ENCODE measurements at regions not wholly inside any gene's neighbourhood (a gene's known extent, or its start where the extent isn't known, plus 50 kb on each side); places are given as distances from the start of the nearest gene placed in this dataset.

DNA sequence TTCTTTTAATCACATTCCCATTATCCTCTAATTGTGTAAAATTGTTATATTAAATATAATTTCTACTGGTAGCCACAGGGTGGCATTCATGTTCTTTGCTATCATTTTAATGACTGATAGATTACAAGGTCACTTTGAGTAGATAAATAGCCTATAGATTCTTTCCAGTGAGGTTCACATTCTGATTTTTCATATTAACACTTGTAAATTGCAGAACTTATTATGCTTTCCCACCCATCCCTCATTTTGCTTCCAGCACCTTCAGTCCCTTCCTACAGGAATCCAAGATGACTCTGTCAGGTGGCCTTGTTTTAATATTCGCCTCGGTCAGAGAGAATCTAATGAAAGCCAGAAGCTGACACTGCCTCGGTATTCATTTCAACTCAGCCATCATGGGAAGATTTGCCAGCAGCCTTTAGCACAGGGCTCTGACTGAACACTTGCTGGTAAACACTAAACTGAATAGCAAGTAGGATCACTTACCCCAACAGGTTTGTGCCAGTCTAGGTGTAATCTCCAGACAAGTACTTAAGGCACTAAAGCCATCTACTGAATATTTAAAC, 101.2 kb upstream of the FSHR start:
- DNase-seq (ENCODE audit: low read depth in 3 of 3): no peak

DNA sequence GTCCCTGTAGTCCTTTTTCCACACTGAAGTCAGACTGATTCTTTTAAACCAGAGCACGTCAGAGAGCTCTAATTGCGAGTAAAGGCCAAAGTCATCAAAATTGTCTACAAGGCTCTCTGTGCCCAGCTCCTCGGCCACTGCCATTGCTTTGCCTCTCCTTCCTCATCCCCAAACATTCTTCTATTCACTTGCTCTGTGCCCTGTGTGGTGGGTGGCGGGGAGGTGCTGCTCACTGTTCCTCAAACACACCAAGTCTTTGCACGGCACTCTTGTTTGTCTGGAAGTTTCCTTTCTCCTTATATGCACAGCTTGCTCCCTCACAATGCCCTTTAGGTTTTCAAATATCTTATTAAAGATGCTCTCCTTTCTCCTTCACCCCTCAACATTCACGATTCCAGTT, 100.1 kb upstream of the FSHR start:
- no peak for DNase-seq (ENCODE audit: low read depth in 3 of 3)

DNA sequence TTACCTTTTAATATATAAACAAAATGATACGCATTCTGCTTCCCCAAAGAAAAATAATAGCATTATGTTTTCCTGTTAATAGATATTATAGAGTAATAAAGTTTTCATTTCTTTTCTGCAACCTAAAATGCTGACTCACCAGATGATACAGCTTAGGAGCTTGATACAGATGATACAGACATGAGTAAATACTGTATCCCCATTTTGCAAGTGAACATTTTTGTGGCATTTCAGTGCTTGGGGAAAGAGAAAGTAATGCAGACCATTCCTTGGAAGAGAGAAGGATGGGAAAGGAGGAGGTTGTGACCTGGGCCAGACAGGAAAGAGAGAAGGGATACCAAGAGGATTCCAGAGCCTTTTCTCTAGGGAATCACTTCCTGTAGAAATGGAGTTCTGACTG, 97.5 kb upstream of the FSHR start:
- DNase-seq (ENCODE audit: low read depth in 3 of 3): no peak

DNA sequence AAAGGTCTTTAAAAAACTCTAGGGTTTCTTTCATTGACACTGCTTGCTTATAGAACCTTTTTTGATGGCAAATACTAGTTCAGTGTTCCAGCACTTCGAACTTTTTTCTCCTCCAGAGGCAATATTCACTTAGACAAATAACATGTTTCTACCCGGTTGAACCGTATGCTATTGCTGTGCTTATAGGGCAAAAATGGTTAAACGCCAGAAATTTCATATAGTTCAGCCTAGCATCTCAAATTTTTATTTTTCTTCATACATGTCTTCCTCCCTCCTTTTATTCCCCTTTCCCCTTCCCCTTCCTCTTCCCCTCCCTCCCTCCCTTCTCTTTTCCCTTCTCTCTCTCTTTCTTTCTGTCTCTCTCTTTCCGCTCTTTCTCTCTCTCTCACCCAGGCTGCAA, 96.9 kb upstream of the FSHR start:
- DNase-seq (ENCODE audit: low read depth in 3 of 3): no peak

DNA sequence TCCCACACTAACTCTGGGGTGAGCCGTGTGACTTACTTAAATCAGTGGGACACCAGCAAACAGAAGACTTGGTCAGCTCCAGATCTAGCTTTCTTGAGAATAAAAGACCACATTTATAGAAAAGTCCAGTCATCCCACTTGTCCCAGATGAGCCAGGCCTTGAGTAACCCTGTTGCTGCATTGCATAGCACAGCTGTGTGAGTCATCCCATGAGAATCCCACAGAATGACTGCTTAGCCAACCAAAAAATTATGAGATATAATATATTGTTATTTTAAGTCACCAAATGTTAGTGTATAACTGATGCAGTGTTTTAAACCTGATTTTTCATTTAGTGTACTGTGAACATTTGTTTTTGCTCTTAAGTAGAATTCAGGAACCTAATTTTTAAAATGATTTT, 94.2 kb upstream of the FSHR start:
- no peak for DNase-seq (ENCODE audit: low read depth in 3 of 3)

DNA sequence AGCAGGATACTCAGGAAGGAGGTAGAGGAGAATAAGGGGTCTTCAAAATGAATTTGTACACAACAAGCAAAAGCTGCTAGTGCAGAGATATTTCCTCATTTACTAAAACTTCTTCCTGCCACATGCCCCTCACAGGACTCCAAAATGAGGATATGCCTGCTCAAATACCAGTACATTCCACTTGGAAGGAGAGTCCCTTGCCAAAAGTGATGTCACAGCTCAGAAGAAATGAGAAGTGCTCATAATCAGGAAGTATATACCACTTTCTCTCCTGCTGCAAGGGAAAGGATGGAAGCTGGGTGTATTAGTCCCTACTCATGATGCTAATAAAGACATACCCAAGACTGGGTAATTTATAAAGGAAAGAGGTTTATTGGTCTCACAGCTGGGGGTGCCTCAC, 87.7 kb upstream of the FSHR start:
- no peak for DNase-seq (ENCODE audit: low read depth in 3 of 3)

DNA sequence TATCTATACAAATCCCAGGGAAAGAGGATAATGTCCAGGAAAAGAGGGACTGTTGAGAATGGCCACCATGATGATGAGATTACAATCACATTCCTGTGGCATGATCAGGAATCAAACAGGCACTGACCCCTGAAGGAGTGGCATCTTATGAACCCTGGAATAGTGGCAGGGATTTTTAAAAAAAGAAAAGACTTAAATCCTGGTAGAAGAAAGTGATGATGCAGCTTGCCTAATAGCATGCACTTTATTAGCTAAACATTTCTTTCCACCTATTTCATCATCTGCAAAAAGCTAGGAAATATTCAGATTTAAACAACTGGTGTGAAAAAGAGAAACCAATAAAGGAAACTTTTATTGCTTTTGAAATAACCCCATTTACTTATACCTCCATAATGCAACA, 87.2 kb upstream of the FSHR start:
- no peak for DNase-seq (ENCODE audit: low read depth in 3 of 3)

DNA sequence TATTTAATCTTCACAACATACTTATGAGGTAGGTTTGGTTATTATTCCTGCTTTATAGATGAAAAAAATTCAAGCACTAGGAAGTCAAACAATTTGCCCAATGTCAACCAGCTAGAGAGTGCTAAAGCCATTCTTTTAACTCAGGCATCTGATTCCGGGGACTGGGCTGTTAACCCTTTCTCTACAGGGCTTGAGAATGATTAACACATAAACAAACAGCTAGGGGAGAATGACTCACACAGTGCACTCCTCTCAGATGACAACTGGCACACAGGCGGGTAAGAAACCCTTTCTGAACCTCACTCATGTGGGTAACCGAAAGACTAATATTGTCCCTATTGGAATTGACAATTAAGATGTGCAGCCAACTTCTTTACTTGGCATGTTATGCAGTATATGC, 86.3 kb upstream of the FSHR start:
- no peak for DNase-seq (ENCODE audit: low read depth in 3 of 3)

DNA sequence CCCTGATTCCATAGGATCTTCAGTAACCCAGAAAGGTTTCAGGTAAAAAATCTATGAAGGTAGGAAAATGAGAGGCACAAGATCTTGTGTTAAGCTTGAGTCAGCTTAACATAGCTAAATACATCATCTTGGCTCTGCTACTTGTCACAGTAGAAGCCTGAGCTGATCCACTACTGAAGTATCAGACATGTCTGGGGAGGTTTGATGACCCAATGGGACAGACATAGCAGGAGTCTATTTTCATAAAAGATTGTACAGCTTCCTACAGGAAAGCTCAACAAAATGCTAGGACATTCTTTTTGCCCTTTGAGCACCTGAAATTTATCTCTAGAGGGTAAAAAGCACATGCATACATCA, 84.3 kb upstream of the FSHR start:
- no peak for DNase-seq (ENCODE audit: low read depth in 3 of 3)

DNA sequence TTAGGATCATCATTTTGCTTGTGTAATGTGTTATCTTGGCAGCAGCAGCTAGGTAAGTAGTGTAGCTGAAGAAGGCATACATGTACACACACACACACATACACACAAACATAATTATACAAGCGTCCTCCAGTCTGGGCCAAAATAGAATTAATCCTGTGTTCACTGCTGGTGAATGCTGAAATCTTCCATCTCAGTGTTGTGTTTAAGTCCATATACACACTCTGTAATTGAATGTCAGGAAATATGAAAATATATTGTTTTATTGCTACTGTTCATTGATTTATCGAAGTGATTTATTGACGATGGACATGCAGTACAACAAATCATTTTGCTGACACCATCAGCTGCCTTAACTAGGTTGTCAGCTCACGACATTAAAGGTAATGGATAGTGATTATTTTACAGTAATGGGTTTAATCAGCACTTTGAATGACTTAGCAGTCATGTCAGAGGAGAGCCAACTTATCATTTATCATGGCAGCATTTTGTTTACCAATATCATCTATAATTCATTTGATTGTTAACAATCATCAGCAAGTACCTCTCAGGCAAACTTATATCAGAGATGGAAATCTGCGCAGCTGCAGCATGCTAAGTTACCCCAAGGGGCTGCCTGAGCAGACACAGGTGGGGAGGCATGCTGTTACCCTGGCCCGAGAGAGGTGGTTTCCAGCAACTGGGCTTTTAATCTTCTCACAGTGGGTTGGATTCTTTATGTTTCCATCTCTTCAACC, 83.7 kb upstream of the FSHR start:
- no peak for DNase-seq (ENCODE audit: low read depth in 3 of 3)

DNA sequence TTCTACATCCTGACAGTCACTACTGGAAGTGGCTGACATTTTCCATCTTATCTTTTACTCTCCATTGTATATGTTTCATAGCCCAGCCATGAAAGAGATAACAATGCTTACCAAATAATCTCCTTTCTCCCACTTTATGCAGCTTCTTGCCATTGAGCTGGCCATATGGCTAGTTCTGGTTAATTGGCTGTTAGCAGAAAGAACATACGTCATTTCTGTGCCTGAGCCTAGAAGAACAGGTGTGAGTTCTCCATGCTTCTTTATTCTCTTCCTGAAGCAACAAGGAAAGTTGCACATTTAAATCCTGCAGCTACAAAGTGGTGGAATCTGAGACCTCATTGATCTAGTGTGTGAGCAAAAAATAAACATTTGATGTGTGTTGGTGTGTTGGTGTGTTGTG, 82.0 kb upstream of the FSHR start:
- no peak for DNase-seq (ENCODE audit: low read depth in 3 of 3)

DNA sequence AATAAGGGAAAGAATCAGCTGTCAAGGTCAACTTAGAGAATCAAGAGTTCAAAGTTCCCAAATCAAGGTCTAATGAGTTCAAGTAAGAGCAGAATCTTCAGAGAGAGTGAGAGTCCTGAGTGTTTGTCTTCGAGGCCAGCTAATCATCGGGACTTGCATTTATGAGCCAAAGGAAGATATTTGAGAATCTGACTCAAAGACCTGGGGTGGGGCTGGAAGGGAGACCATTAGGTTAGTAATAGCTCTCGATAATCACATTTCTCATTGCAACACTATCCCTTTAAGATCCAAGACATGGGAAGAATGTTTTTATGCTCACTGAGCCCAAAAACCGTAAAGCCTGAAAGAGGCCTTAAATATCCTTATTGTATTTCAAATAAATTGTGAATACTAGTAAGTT, 72.0 kb upstream of the FSHR start:
- no peak for DNase-seq (ENCODE audit: low read depth in 3 of 3)

DNA sequence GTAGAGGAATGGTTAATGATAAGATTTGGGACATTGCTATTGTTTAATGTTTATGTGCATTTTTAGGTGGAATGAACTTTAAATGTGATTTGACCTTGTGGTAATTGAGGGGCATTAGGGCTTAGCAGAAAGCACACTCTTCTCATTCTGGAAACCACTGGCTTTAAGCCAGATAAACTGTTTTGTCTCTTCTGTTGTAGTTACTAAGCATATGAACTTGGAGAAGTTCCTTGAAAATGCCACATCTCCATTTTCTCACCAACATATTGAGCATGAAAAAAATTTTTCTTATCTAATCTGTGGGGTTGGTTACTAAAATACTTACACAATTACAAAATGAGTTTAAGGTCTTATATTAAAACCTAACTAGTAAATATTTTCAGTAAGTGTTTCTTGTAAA, 70.8 kb upstream of the FSHR start:
- DNase-seq (ENCODE audit: low read depth in 3 of 3): no peak

DNA sequence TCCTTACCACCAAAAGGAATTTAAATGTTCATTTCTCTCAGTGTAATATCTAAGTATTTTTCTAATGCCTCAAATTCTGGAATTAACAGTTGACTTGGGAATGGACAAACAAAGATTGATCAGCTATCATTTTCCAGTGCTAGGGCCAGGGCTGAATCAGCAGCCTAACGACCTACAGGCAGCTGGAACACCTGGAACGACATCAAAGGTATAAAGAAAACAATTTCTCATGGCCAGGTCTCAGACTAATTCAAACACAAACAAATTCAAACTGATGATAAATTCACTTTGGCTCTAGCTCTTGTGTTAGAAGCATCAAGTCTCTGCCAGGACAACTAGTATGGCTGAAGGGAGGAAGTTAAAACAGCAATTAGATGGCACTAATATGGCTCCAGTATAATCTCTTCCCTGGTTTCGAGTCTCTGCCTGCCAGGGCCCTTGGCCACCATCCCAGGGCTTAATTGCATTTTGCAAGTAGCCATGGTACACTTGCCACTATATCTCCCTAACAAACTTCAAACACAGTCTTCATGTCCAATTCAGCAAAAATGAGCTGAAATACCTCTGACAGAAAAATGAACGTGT, 70.2 kb upstream of the FSHR start:
- no peak for DNase-seq (ENCODE audit: low read depth in 3 of 3)

DNA sequence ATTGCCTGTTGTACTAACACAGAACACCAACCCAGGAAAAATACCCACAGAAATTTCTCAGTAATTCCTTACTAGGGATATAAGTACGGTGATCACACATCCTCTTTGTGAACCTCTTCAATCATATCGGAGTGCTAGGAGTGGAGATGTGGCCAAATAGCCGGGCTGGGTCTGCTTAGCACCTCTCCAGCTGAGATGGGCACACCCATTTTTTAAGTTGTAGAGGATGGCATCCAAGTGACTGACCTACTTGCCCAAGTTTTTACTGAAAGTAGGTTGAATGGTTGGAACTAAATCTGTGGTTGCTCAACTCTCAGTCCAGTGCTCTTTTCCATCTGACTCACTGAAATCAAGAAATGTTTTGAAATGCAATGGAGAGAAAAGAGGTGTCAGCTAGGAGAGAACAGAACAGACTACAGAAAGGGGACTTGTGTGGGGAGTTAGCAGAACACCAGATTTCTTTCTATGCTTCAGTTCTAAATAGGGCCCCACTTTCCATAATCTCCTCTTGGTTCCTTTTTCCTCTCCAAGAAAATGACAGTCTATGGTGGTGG, 68.7 kb upstream of the FSHR start:
- no peak for DNase-seq (ENCODE audit: low read depth in 3 of 3)

DNA sequence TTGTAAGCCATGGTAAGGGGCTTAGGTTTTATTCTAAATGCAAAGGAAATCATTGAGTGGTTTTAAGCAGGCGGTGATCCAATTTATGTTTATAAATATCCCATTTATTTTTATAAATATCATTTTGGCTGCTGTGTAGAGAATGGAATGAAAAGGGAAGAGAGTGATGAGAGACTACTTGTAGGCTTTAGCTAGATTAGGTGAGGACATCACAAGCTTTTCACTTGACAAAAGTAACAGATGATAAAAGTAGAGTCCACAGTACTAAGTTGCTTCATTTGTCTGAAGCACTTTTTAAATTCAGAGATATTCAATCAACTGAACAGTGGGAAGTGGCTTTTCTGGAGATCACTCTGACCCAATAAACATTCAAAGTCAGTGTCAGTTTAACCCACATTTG, 65.4 kb upstream of the FSHR start:
- DNase-seq (ENCODE audit: low read depth in 3 of 3): no peak

DNA sequence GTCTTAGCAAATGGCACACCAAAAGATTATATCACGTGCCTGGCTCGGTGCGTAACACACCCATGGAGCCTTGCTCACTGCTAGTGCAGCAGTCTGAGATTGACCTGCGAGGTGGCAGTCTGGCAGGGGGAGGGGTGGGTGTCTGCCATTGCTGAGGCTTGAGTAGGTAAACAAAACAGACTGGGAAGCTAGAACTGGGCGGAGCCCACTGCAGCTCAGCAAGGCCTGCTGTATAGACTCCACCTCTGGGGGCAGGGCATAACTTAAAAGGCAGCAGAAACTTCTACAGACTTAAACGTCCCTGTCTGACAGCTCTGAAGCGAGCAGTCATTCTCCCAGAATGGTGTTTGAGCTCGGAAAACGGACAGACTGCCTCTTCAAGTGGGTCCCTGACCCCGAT, 55.9 kb upstream of the FSHR start:
- DNase-seq (ENCODE audit: low read depth in 3 of 3): no peak

DNA sequence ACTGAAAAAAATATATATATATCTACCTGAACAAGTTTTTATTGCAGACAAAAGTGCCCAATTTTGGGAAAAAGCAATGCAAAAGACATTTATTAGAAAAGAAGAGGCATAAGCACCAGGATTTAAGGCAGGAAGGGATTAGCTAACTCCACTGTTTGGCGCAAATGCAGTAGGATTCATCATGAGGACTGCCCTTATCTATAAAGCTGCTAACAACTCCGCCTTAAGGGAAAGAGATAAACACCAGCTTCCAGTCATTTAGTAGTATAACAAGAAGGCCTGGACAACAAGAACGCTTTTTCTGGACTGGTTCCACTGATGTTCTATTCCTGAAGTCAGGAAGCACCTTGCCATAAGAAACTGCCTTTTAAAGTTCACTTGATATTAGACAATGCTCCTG, 52.9 kb upstream of the FSHR start:
- no peak for DNase-seq (ENCODE audit: low read depth in 3 of 3)
